GM23248 (cell line): ENCODE measurements at regions not wholly inside any gene's neighbourhood (a gene's known extent, or its start where the extent isn't known, plus 50 kb on each side); places are given as distances from the start of the nearest gene placed in this dataset.
"Not testable (repeated sequence)": the region's sequence is repeated elsewhere in the genome, so short reads cannot be mapped to it uniquely, and the experiment has no call there.

Source experiments
- EZH2 ChIP-seq: fragments of 200-600 bp; sonication (generic); IDR thresholded peaks from 2 replicates; pipeline ENCODE4 v1.6.1; 2018; ENCODE audit warnings: antibody characterized with exemption, mild to moderate bottlenecking; ENCODE audit not compliant: insufficient read depth, poor library complexity, severe bottlenecking
- EZH2phosphoT487 ChIP-seq: fragments of 200-600 bp; sonication (generic); IDR thresholded peaks from 2 replicates; pipeline ENCODE4 v1.6.1; 2018; ENCODE audit warnings: antibody characterized with exemption, moderate library complexity, mild to moderate bottlenecking, low read depth; ENCODE audit not compliant: insufficient read depth

DNA sequence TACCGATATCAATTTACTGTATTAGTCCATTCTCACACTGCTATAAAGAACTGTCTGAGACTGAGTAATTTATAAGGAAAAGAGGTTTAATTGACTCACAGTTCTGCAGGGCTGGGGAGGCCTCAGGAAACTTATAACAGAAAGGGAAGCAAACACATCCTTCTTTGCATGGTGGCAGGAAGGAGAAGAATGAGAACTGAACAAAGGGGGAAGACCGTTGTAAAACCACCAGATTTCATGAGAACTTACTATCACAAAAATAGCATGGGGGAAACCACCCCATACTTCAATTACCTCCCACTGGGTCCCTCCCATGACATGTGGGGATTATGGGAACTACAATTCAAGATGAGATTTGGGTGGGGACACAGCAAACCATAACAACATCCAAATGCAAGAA, 239.7 kb downstream of the SQOR start:
- TF ChIP-seq EZH2, EZH2phosphoT487: not testable (repeated sequence)
